Neural cell (in vitro differentiated cells): ENCODE measurements at regions not wholly inside any gene's neighbourhood (a gene's known extent, or its start where the extent isn't known, plus 50 kb on each side); places are given as distances from the start of the nearest gene placed in this dataset.

Experiments
- EP300 ChIP-seq: fragments of 450-650 bp; conservative IDR thresholded peaks from 2 replicates; pipeline ENCODE4 v1.6.1; 2014; ENCODE audit warnings: antibody characterized with exemption, mild to moderate bottlenecking, moderate library complexity; ENCODE audit not compliant: poor library complexity, severe bottlenecking
- EZH2 ChIP-seq: fragments of 200-600, 300-800 bp; shearing (Covaris generic), sonication (generic); IDR thresholded peaks from 2 replicates; pipeline ENCODE4 v1.6.1; 2014; ENCODE audit warnings: antibody characterized with exemption, low read length, borderline replicate concordance, mild to moderate bottlenecking; ENCODE audit not compliant: insufficient read depth, poor library complexity, severe bottlenecking
- MXI1 ChIP-seq: fragments of 450-650 bp; conservative IDR thresholded peaks from 2 replicates; pipeline ENCODE4 v1.6.1; 2014; ENCODE audit warnings: antibody characterized with exemption, mild to moderate bottlenecking; ENCODE audit not compliant: poor library complexity, severe bottlenecking
- POLR2AphosphoS5 ChIP-seq: IDR thresholded peaks from 2 replicates; pipeline ENCODE4 v1.6.1; 2012
- RAD21 ChIP-seq: fragments of 450-650 bp; conservative IDR thresholded peaks from 2 replicates; pipeline ENCODE4 v1.6.1; 2014; ENCODE audit warnings: antibody characterized with exemption, mild to moderate bottlenecking, moderate library complexity
- TF ChIP-seq, protein P1 (sequence below): fragments of 450-650 bp; IDR thresholded peaks from 2 replicates; pipeline ENCODE4 v1.5.1; 2014; ENCODE audit warnings: antibody characterized with exemption, mild to moderate bottlenecking, moderate library complexity; ENCODE audit not compliant: poor library complexity, severe bottlenecking

DNA sequence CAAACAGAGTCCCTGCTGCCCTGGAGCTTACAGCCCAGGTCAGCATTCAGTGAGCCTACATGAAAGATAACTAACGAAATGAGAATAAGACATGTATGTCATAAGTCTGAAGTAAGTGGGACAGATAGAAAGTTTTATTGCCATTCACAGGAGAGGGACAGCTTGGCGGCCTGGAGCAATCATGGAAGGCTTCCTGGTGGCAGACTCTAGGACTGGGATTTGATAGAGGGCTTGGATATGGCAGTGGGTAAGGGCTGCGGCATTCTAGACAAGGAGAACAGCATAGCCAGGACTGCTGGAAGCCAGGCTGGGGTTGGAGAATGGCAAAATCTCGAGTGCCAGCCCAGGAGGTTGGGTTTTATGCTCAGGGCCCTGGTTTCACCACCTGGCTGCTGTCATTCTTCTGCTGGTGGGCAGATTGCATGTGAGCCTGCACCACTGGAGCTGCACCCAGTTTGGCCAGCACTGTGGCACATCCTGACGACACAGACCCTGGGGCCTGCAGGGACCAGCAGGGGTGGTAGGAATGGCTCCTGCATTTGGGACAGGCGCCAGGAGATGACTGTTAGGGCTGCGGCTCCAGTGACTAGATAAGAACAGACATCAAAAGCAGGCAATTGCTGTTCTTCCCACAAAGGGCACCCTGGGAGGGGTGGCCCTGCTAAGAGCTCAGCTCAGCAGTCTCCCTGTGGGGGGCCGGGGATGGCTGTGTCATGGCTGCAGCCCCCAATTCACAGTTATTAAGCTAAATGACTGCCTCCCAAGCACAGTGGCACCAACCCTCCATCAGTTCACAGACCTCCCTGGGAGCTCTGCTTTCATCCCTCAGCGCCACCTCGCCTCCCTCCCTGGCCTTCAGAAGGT, 161.1 kb downstream of the RPS24 start:
- no peak for TF ChIP-seq RAD21
- TF ChIP-seq, protein P1, sequence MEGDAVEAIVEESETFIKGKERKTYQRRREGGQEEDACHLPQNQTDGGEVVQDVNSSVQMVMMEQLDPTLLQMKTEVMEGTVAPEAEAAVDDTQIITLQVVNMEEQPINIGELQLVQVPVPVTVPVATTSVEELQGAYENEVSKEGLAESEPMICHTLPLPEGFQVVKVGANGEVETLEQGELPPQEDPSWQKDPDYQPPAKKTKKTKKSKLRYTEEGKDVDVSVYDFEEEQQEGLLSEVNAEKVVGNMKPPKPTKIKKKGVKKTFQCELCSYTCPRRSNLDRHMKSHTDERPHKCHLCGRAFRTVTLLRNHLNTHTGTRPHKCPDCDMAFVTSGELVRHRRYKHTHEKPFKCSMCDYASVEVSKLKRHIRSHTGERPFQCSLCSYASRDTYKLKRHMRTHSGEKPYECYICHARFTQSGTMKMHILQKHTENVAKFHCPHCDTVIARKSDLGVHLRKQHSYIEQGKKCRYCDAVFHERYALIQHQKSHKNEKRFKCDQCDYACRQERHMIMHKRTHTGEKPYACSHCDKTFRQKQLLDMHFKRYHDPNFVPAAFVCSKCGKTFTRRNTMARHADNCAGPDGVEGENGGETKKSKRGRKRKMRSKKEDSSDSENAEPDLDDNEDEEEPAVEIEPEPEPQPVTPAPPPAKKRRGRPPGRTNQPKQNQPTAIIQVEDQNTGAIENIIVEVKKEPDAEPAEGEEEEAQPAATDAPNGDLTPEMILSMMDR: no peak
- TF ChIP-seq EZH2: no peak
- peak; percentile 11 for TF ChIP-seq EP300
- peak; percentile 48 for TF ChIP-seq POLR2AphosphoS5
- TF ChIP-seq MXI1: no peak
